ENCODE measurements at regions not wholly inside any gene's neighbourhood (a gene's known extent, or its start where the extent isn't known, plus 50 kb on each side); places are given as distances from the start of the nearest gene placed in this dataset.

GRCh38 chr5:39815711-39816110, 390.9 kb upstream of the DAB2 start:
- H3K27ac ChIP-seq = no peak overlapping the region
- TF ChIP-seq CTCF (conservative IDR thresholded peaks at IDR 0.05; ENCODE audit: low read depth) = no peak
- ChIA-PET POLR2A (ENCODE audit: low non-redundant PET) (no interaction called here), CTCF (no interaction called here)
- no peak for DNase-seq (ENCODE audit: low spot score)

- no peak overlapping the region for H3K27ac ChIP-seq
- no peak for DNase-seq (ENCODE audit: low spot score)
- ChIA-PET CTCF (interaction anchor here (0.6 kb wide), 1 partner anchor 25 kb away, joined by 3 read pairs; no protein-coding TSS in a partner anchor), POLR2A (ENCODE audit: low non-redundant PET) (no interaction called here)
- no peak for TF ChIP-seq CTCF (conservative IDR thresholded peaks at IDR 0.05; ENCODE audit: low read depth)
Measured at GRCh38 chr5:39811381-39811780, 386.6 kb upstream of the DAB2 start.

- TF ChIP-seq CTCF (conservative IDR thresholded peaks at IDR 0.05; ENCODE audit: low read depth) = no peak
- no peak for DNase-seq (ENCODE audit: low spot score)
- no peak overlapping the region for H3K27ac ChIP-seq
- POLR2A ChIA-PET (ENCODE audit: low non-redundant PET) = no interaction called here
- CTCF ChIA-PET = no interaction called here
Measured at GRCh38 chr5:39808656-39809055, 383.9 kb upstream of the DAB2 start.

GRCh38 chr5:39801306-39801705, 376.5 kb upstream of the DAB2 start:
- ChIA-PET CTCF (no interaction called here), POLR2A (ENCODE audit: low non-redundant PET) (no interaction called here)
- no peak for DNase-seq (ENCODE audit: low spot score)
- H3K27ac ChIP-seq = no peak overlapping the region
- TF ChIP-seq CTCF (conservative IDR thresholded peaks at IDR 0.05; ENCODE audit: low read depth) = no peak

- no peak overlapping the region for H3K27ac ChIP-seq
- DNase-seq (ENCODE audit: low spot score) = no peak
Measured at GRCh38 chr5:39800042-39800601, 375.3 kb upstream of the DAB2 start.

GRCh38 chr5:39799242-39799641, 374.5 kb upstream of the DAB2 start:
- ChIA-PET CTCF (interaction anchor here (0.6 kb wide), 2 partner anchors 79 to 970 kb away, joined by 3 read pairs; no protein-coding TSS in a partner anchor), POLR2A (ENCODE audit: low non-redundant PET) (interaction anchor here (0.5 kb wide), 1 partner anchor 344 kb away, joined by 3 read pairs; no protein-coding TSS in a partner anchor)
- no peak for DNase-seq (ENCODE audit: low spot score)
- no peak overlapping the region for H3K27ac ChIP-seq
- TF ChIP-seq CTCF (conservative IDR thresholded peaks at IDR 0.05; ENCODE audit: low read depth) = no peak

More at GRCh38 chr5:39800042-39800601, 375.3 kb upstream of the DAB2 start:
- POLR2A ChIA-PET (ENCODE audit: low non-redundant PET) = no interaction called here
- TF ChIP-seq CTCF (conservative IDR thresholded peaks at IDR 0.05; ENCODE audit: low read depth) = no peak
- CTCF ChIA-PET = no interaction called here
